Fibroblast of mammary gland (primary cell): ENCODE measurements at regions not wholly inside any gene's neighbourhood (a gene's known extent, or its start where the extent isn't known, plus 50 kb on each side); places are given as distances from the start of the nearest gene placed in this dataset.
A peak's percentile ranks its signal among the peaks of the same experiment; 100 is the strongest.

ENCODE experiments used
- DNase-seq: peaks from one replicate; pipeline ENCODE4 v3.0.0-alpha.2; 2010; ENCODE audit warnings: low read depth
- H3K4me3 ChIP-seq: 2 replicates; pipeline ENCODE4 v1.5.1; 2011; ENCODE audit warnings: low read depth, mild to moderate bottlenecking, low read length, moderate library complexity; ENCODE audit not compliant: control insufficient read depth
- CTCF ChIP-seq: conservative IDR thresholded peaks from 2 replicates; pipeline ENCODE4 v1.5.1; 2011; ENCODE audit warnings: low read depth, low read length, inconsistent platforms; ENCODE audit not compliant: control insufficient read depth, insufficient read depth

GRCh38 chr13:80284290-80284689 lies 56.6 kb downstream of the SPRY2 start:
- no peak overlapping the region for H3K4me3 ChIP-seq
- TF ChIP-seq CTCF: no peak
- no peak for DNase-seq

GRCh38 chr13:80278706-80279105 lies 62.2 kb downstream of the SPRY2 start:
- H3K4me3 ChIP-seq: no peak overlapping the region
- no peak for TF ChIP-seq CTCF
- DNase-seq: no peak

GRCh38 chr13:80276371-80277289 lies 64.3 kb downstream of the SPRY2 start:
- peak; percentile 7 for DNase-seq
- TF ChIP-seq CTCF: no peak
- no peak overlapping the region for H3K4me3 ChIP-seq

GRCh38 chr13:80274643-80275042 lies 66.3 kb downstream of the SPRY2 start:
- TF ChIP-seq CTCF: no peak
- DNase-seq: no peak
- H3K4me3 ChIP-seq: no peak overlapping the region

- no peak overlapping the region for H3K4me3 ChIP-seq
- no peak for DNase-seq
- no peak for TF ChIP-seq CTCF
Observed at GRCh38 chr13:80273718-80274117, 67.2 kb downstream of the SPRY2 start.

GRCh38 chr13:80265348-80265747 lies 75.6 kb downstream of the SPRY2 start:
- TF ChIP-seq CTCF: no peak
- no peak for DNase-seq
- H3K4me3 ChIP-seq: no peak overlapping the region
